Stimulated activated CD8-positive, alpha-beta memory T cell treated with anti-CD3 and anti-CD28 coated beads, Interleukin-4, amount 100 ng/mL, for 24 hours (primary cell): ENCODE measurements at regions not wholly inside any gene's neighbourhood (a gene's known extent, or its start where the extent isn't known, plus 50 kb on each side); places are given as distances from the start of the nearest gene placed in this dataset.
"Not testable (repeated sequence)": the region's sequence is repeated elsewhere in the genome, so short reads cannot be mapped to it uniquely, and the experiment has no call there.

Experiments used
- DNase-seq: peaks from one replicate; pipeline ENCODE4 v3.0.0-alpha.2; 2020; ENCODE audit warnings: low read depth

GRCh38 chr7:132030086-132030568 lies 473.7 kb upstream of the PODXL start:
- no peak for DNase-seq

DNA sequence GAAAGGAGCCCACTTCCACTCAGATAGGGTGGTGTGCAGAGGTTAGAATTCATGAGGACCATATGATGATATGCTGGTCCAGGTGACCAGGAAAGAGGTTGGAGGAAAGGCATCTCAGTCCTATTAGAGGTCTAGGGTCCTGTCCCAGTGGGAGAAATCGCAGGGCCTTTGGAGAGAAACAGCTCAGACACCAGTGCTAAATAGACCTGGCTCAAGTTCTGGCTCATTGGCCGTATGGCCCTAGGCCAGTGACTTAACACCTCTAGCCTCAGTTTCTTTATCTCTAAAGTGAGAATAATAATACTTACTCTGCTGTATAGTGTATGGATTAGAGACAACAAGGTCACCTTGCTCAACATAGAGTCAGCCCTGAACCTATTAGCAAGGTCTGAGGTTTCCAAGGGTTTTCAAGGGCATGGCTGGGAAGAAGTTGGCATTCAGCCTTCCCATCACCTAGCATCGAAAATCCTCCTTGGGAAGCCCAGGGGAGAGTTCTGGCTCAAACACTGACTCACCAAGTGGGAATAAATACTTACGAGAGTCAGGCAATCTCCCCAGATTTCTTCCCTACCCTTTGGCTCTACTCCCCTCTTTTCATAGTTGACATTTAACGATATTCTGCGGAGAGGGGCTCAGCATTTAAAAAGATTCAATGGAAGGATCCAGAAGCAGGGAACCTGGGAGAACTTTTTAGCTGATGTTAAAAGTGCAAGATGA lies 473.1 kb upstream of the PODXL start:
- no peak for DNase-seq

- DNase-seq, result no peak
Measured at GRCh38 chr7:132028144-132028920, 471.9 kb upstream of the PODXL start.

- DNase-seq, result no peak
Measured at GRCh38 chr7:132024290-132024689, 467.9 kb upstream of the PODXL start.

- no peak for DNase-seq
Measured at GRCh38 chr7:132023466-132023865, 467.0 kb upstream of the PODXL start.

DNA sequence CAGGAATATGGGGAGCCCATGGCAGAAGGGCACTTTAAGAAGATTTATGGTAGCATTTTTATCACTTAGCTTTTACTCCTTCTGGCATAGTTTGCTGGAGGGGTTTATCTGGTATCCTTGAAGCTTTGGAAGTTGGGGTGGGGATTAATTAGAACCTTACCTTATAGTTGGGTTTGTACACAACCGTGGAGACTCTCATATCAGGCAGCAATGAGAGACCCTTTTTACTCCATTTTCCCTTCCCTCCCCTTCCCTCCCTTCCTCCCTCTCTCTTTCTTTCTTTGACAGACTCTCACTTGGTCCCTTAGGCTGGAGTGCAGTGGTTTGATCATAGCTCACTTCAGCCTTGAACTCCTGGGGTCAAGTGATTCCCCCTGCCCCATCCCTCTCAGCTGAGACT lies 465.8 kb upstream of the PODXL start:
- no peak for DNase-seq

GRCh38 chr7:132019703-132020102 lies 463.3 kb upstream of the PODXL start:
- no peak for DNase-seq

DNA sequence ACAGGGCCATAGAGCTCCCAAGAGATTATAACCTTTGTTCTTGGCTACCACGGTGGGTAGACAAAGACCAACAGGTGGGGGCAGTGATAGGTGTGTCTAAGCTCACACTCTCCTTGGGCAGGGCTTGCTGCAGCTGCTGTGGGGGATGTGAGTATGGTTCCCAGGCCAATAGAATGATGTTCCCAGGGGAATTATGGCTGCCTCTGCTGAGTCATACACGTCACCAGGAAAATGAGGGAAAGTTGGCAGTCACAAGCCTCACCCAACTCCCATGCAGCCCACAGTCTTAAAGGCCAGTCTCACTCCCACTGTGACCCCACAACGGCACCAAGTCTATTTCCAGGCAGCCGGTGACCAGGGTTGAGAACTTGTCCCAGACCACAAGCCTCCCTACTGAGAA lies 453.4 kb upstream of the PODXL start:
- DNase-seq, result no peak

DNA sequence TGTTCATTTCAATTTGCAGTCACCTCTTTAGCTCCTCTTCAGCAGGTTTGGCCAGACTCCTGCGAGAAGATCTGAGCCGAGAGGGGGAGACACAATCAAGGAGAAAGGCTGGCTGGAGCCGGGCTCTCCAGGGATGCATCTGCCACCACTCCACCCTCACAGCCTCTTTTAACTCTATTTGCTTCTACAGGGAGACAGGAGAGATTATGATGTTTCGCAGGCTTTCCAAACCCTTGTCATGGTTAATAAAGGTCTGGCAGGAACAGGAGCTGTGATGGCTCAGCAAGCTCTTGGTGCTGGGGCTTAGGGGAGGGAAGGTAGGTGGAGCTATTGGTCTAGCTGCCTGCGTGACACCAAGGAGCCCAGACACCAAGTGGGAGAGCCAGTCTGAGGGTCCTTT lies 448.1 kb upstream of the PODXL start:
- no peak for DNase-seq

DNA sequence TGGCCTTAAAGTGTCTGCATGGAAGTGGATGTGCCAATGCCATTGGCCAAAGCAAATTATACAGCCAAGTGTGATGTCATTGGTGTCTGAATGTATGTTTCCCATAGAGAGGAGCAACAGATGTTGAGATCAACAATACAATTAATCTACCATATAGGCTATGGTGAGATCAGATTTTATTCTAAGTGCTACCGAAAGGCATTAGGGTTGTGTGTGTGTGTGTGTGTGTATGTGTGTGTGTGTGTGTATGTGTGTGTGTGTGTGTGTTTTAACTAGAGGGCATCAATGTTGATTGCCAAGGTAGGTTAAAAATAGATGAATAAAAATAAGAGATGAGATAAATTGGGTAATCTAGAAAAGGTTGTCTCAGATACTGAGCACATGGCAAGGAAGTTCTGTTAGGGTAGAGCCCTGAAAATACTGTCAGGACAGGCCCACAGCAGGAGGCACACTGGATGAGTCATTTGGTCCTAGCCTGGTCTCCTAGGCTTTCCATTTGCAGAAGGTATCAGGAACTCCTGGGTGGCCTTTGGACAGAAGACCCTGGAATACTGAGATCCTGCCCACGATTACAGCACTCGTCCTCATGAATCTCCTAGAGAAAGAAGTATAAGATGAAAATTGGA lies 446.0 kb upstream of the PODXL start:
- DNase-seq, result no peak

GRCh38 chr7:132001146-132001545 lies 444.7 kb upstream of the PODXL start:
- DNase-seq, result no peak

DNA sequence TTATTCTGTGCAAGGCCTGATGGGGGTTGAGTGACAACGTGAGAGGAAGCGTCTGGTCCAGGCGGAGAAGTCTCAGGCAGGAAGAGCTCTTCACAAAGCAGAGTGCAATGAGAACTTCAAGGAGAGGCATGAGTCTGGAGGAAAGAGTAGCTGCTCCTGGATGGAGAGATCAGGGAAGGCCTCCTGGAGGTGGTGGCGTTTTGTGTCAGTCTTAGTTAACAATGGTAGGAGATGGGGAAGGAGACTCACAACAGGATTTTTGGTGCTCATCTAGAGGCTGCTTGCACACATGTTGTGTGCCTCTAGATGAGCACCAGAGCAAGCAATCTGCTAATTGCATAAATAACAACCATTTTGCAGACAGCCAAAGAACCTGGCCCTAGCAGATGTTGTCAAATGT lies 442.8 kb upstream of the PODXL start:
- no peak for DNase-seq

- DNase-seq, result no peak
Measured at GRCh38 chr7:131995324-131995723, 438.9 kb upstream of the PODXL start.

DNA sequence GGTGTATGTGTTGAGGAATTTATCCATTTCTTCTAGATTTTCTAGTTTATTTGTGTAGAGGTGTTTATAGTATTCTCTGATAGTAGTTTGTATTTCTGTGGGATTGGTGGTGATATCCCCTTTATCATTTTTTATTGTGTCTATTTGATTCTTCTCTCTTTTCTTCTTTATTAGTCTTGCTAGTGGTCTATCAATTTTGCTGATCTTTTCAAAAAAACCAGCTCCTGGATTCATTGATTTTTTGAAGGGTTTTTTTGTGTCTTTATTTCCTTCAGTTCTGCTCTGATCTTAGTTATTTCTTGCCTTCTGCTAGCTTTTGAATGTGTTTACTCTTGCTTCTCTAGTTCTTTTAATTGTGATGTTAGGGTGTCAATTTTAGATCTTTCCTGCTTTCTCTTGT lies 424.6 kb upstream of the PODXL start:
- not testable (repeated sequence) for DNase-seq

DNA sequence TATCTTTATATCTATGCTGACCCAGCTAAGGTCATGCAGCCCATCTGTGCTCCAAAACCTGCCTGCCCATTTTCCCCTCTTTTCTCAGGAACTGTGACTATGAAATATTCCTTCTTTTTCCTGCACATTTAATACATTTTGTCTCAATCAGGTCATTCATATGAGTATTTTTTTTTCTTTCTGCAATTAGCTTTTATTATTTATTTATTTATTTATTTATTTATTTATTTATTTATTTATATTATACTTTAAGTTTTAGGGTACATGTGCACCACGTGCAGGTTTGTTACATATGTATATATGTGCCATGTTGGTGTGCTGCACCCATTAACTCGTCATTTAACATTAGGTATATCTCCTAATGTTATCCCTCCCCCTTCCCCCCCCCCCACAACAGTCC lies 421.7 kb upstream of the PODXL start:
- not testable (repeated sequence) for DNase-seq

DNA sequence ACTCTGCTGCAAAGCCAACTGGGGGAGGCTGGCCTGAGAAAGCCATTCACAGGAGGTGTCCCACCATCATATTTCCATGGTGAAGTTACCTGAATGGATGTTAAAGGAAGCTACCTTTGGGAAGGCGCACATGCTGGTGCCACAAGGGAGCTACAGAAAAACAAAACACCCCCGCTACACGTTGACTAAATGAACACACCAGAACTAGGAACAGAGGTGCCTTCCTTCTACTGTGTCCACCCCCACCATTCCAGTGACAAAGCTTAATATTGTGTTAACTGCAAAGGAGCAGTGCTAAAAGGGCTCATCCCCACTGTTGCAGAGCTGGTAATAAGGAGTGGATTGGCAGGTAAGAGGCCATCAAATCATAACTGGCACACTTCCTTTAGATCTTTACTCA lies 420.0 kb upstream of the PODXL start:
- DNase-seq, result no peak

DNA sequence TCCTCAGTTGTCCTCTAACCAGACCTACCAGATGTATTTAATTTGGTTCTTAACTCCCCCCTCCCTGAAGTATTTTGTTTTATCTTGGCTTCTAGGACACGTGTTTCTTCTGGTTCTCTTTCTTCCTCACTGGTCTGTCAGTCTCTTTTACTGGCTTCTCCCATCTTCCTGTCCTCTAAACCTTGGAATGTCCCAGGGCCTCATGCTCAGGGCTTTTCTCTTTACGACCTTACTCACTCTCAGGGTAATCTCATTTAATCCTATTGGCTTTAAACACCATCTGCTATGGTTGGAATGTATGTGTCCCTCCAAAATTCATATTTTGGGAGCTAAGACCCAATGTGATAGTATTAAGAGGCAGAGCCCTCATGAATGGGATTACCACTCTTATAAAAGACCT lies 418.2 kb upstream of the PODXL start:
- no peak for DNase-seq

DNA sequence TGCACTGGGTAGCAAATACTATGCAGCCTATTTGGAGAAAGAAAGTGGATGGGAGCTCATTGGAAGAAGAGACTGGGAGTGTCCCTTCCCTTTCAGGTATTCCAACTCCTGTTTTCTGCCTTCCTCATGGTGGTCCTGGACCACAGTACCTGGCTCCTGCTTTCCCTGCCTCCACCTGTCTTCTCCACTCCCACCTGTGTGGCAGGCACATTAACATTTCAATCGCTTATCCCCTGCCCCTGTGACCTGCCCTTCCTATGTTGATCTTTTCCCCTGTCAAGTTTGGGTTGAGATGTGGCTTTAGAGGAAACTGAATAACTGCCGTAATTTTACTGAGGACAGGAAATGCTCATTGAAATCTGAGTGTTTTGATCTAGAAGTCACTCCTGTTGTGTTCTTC lies 415.8 kb upstream of the PODXL start:
- no peak for DNase-seq

GRCh38 chr7:131970602-131971001 lies 414.2 kb upstream of the PODXL start:
- no peak for DNase-seq

GRCh38 chr7:131969560-131969959 lies 413.1 kb upstream of the PODXL start:
- DNase-seq, result no peak

DNA sequence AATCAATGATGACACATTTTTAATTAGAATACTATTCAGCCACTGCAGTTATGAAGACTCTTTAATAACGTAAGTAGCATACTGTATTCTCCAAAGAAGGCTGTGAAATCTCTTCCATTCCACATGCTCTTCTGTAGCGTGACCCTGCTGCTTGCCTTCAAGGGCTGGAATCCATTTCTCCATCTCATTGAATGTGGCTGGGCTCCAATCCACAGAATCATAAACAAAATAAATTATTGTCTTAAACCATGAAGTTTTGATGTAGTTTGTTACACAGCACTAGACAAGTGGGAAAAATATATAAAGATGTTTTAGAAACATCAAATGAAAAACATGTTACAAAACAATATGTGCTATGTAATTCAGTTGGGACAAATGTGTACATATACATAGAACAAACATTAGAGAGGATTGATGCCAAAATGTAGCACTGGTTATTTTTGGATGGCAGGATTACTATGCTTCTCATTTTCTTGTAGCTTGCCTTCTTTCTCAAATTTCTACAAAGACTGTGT lies 410.8 kb upstream of the PODXL start:
- no peak for DNase-seq

- no peak for DNase-seq
Measured at GRCh38 chr7:131964203-131964602, 407.8 kb upstream of the PODXL start.
